H9 (cell line): ENCODE measurements at regions not wholly inside any gene's neighbourhood (a gene's known extent, or its start where the extent isn't known, plus 50 kb on each side); places are given as distances from the start of the nearest gene placed in this dataset.

Source experiments
- DNase-seq: peaks from one replicate; pipeline ENCODE4 v3.0.0-alpha.2; 2017
- H2AFZ ChIP-seq: one replicate; pipeline ENCODE4 v1.6.1; 2013; ENCODE audit warnings: mild to moderate bottlenecking, low read length, control low read depth, moderate library complexity
- H2AK5ac ChIP-seq: 2 replicates; pipeline ENCODE4 v1.6.1; 2013; ENCODE audit warnings: low read length, control low read depth, mixed read lengths; ENCODE audit not compliant: insufficient read length
- H2BK120ac ChIP-seq: one replicate; pipeline ENCODE4 v1.6.1; 2013; ENCODE audit warnings: low read depth, mild to moderate bottlenecking, low read length, control low read depth, inconsistent platforms; ENCODE audit not compliant: poor library complexity, severe bottlenecking
- H2BK12ac ChIP-seq: 2 replicates; pipeline ENCODE4 v1.6.1; 2013; ENCODE audit warnings: low read length, control low read depth, mixed read lengths, low read depth; ENCODE audit not compliant: insufficient read length
- H2BK15ac ChIP-seq: 2 replicates; pipeline ENCODE4 v1.6.1; 2013; ENCODE audit warnings: low read depth, low read length, control low read depth
- H2BK20ac ChIP-seq: one replicate; pipeline ENCODE4 v1.6.1; 2013; ENCODE audit warnings: low read depth, mild to moderate bottlenecking, low read length, control low read depth, inconsistent platforms; ENCODE audit not compliant: poor library complexity, severe bottlenecking
- H2BK5ac ChIP-seq: 2 replicates; pipeline ENCODE4 v1.6.1; 2013; ENCODE audit warnings: low read length, control low read depth, mixed read lengths; ENCODE audit not compliant: insufficient read length
- H3K14ac ChIP-seq: 2 replicates; pipeline ENCODE4 v1.6.1; 2013; ENCODE audit warnings: low read length, control low read depth; ENCODE audit not compliant: insufficient read depth
- H3K18ac ChIP-seq: 2 replicates; pipeline ENCODE4 v1.6.1; 2013; ENCODE audit warnings: low read depth, mild to moderate bottlenecking, mixed read lengths, low read length, control low read depth; ENCODE audit not compliant: insufficient read length
- H3K23ac ChIP-seq: 2 replicates; pipeline ENCODE4 v1.6.1; 2013; ENCODE audit warnings: low read length, control low read depth, mixed read lengths, low read depth; ENCODE audit not compliant: insufficient read length
- H3K23me2 ChIP-seq: 2 replicates; pipeline ENCODE4 v1.6.1; 2013; ENCODE audit warnings: low read depth, mild to moderate bottlenecking, mixed read lengths, low read length, control low read depth; ENCODE audit not compliant: insufficient read length, poor library complexity, severe bottlenecking
- H3K27ac ChIP-seq: 2 replicates; pipeline ENCODE4 v1.5.1; 2013; ENCODE audit warnings: low read length, control low read depth, mixed read lengths, low read depth; ENCODE audit not compliant: insufficient read length
- H3K27me3 ChIP-seq: 2 replicates; pipeline ENCODE4 v1.6.1; 2013; ENCODE audit warnings: low read length, control low read depth, inconsistent platforms; ENCODE audit not compliant: insufficient read depth
- H3K4ac ChIP-seq: 2 replicates; pipeline ENCODE4 v1.6.1; 2013; ENCODE audit warnings: low read depth, mild to moderate bottlenecking, control low read depth, inconsistent platforms, low read length, moderate library complexity
- H3K4me1 ChIP-seq: 2 replicates; pipeline ENCODE4 v1.6.1; 2013; ENCODE audit warnings: low read length, control low read depth, inconsistent platforms; ENCODE audit not compliant: insufficient read depth
- H3K4me2 ChIP-seq: 2 replicates; pipeline ENCODE4 v1.6.1; 2013; ENCODE audit warnings: low read length, control low read depth, mixed read lengths; ENCODE audit not compliant: insufficient read length, insufficient read depth
- H3K56ac ChIP-seq: 2 replicates; pipeline ENCODE4 v1.6.1; 2013; ENCODE audit warnings: low read depth, mild to moderate bottlenecking, mixed read lengths, low read length, control low read depth; ENCODE audit not compliant: insufficient read length
- H3K79me1 ChIP-seq: 2 replicates; pipeline ENCODE4 v1.6.1; 2013; ENCODE audit warnings: low read depth, mild to moderate bottlenecking, moderate library complexity, low read length, control low read depth, inconsistent platforms; ENCODE audit not compliant: insufficient read depth, poor library complexity, severe bottlenecking
- H3K79me2 ChIP-seq: 2 replicates; pipeline ENCODE4 v1.6.1; 2013; ENCODE audit warnings: low read length, control low read depth, inconsistent platforms; ENCODE audit not compliant: insufficient read depth
- H3K9ac ChIP-seq: 2 replicates; pipeline ENCODE4 v1.6.1; 2013; ENCODE audit warnings: low read length, control low read depth, mixed read lengths; ENCODE audit not compliant: insufficient read length; ENCODE audit errors: extremely low read depth
- H3K9me3 ChIP-seq: one replicate; pipeline ENCODE4 v1.6.1; 2013; ENCODE audit warnings: low read depth, low read length, inconsistent platforms; ENCODE audit not compliant: control insufficient read depth
- H3T11ph ChIP-seq: one replicate; pipeline ENCODE4 v1.6.1; 2013; ENCODE audit warnings: mild to moderate bottlenecking, low read length, control low read depth, inconsistent platforms
- H4K20me1 ChIP-seq: one replicate; pipeline ENCODE4 v1.6.1; 2013; ENCODE audit not compliant: control insufficient read depth, insufficient read length, insufficient read depth
- H4K5ac ChIP-seq: 2 replicates; pipeline ENCODE4 v1.6.1; 2013; ENCODE audit warnings: low read depth, mild to moderate bottlenecking, mixed read lengths, low read length, control low read depth; ENCODE audit not compliant: insufficient read length
- H4K8ac ChIP-seq: replicated peaks from 2 replicates; pipeline ENCODE4 v1.6.1; 2013; ENCODE audit warnings: low read length, control low read depth, mixed read lengths, low read depth; ENCODE audit not compliant: insufficient read length
- H4K91ac ChIP-seq: 2 replicates; pipeline ENCODE4 v1.6.1; 2013; ENCODE audit warnings: low read depth, mild to moderate bottlenecking, moderate library complexity, mixed read lengths, low read length, control low read depth; ENCODE audit not compliant: insufficient read length
- H3K27ac Mint-ChIP-seq, 3 experiments: 2 replicates in 2 of 3; 3 replicates in 1 of 3; pipeline ENCODE4 v1.8.0; 2020 to 2021; ENCODE audit warnings: mixed read lengths in 3 of 3, mild to moderate bottlenecking in 1 of 3, moderate library complexity in 1 of 3
- H3K27me3 Mint-ChIP-seq: 2 replicates; pipeline ENCODE4 v1.8.0; 2021; ENCODE audit warnings: low read depth, mild to moderate bottlenecking, moderate library complexity, mixed read lengths
- H3K36me3 Mint-ChIP-seq, 3 experiments: 2 replicates in 2 of 3; 3 replicates in 1 of 3; pipeline ENCODE4 v1.8.0; 2020 to 2021; ENCODE audit warnings: low read depth in 3 of 3, mixed read lengths in 3 of 3; ENCODE audit not compliant: insufficient read depth in 1 of 3
- H3K4me1 Mint-ChIP-seq, 2 experiments: 2 replicates each; pipeline ENCODE4 v1.8.0; 2020; ENCODE audit warnings: mixed read lengths in 2 of 2
- H3K4me3 Mint-ChIP-seq, 2 experiments: 2 replicates in 1 of 2; 3 replicates in 1 of 2; pipeline ENCODE4 v1.8.0; 2020 to 2021; ENCODE audit warnings: mild to moderate bottlenecking in 2 of 2, mixed read lengths in 2 of 2, moderate library complexity in 1 of 2
- H3K9me3 Mint-ChIP-seq, 2 experiments: 2 replicates in 1 of 2; 3 replicates in 1 of 2; pipeline ENCODE4 v1.8.0; 2020; ENCODE audit warnings: mild to moderate bottlenecking in 2 of 2, mixed read lengths in 2 of 2, moderate library complexity in 1 of 2
- CTCF ChIP-seq: fragments of 200-600 bp; sonication (generic); conservative IDR thresholded peaks from 3 replicates; pipeline ENCODE4 v1.8.0; 2021; ENCODE audit warnings: antibody characterized with exemption, mild to moderate bottlenecking
- WGBS: extraction: QIAGEN DNeasy Blood & Tissue Kit; methylation state at CpG from one replicate; pipeline ENCODE4 v1.1.7; 2013; ENCODE audit warnings: missing lambda C conversion rate, low lambda C conversion rate, mixed read lengths; ENCODE audit not compliant: insufficient read length; ENCODE audit errors: extremely low coverage; 5-methylcytosine and 5-hydroxymethylcytosine counted together

GRCh38 chr11:30774496-30775232 lies 188.5 kb upstream of the MPPED2 start:
- Histone ChIP-seq H3K4ac (no peak overlapping the region), H3K4me1 (no peaks in the 10 kb centered on the region), H3K27ac (no peak overlapping the region), H3K79me2 (no peaks in the 10 kb centered on the region), H4K5ac (no peak overlapping the region), H4K20me1 (no peaks in the 10 kb centered on the region), H2AFZ (peak overlapping the region; percentile 54), H2BK20ac (no peak overlapping the region), H3K23ac (no peak overlapping the region), H2BK12ac (no peak overlapping the region), H3K4me2 (no peak overlapping the region), H2AK5ac (no peak overlapping the region), H3K14ac (no peak overlapping the region), H2BK5ac (no peak overlapping the region), H3K9me3 (no peaks in the 10 kb centered on the region), H3K23me2 (no peaks in the 10 kb centered on the region), H4K91ac (no peak overlapping the region), H3K9ac (no peak overlapping the region), H2BK15ac (no peak overlapping the region), H2BK120ac (no peak overlapping the region), H4K8ac (no peak overlapping the region), H3K18ac (no peak overlapping the region), H3K27me3 (no peaks in the 10 kb centered on the region), H3K56ac (no peak overlapping the region), H3K79me1 (no peaks in the 10 kb centered on the region), H3T11ph (no peak overlapping the region)
- no CpG with 5 or more reads among the region's 8 CpGs for WGBS
- Mint-ChIP-seq H3K4me1 (peaks cover 7 to 11% of the 10 kb centered on the region in 2 experiments), H3K27ac (peak overlapping the region in 1 of 3 experiments; percentile 38; a peak in 2 of 7 replicates), H3K27me3 (no peaks in the 10 kb centered on the region), H3K9me3 (no peaks in the 10 kb centered on the region), H3K36me3 (no peaks in the 10 kb centered on the region), H3K4me3 (no peak overlapping the region)
- DNase-seq = no peak
- no peak for TF ChIP-seq CTCF
